Glomerular endothelial cell (primary cell): ENCODE measurements at regions not wholly inside any gene's neighbourhood (a gene's known extent, or its start where the extent isn't known, plus 50 kb on each side); places are given as distances from the start of the nearest gene placed in this dataset.
"Not testable (repeated sequence)": the region's sequence is repeated elsewhere in the genome, so short reads cannot be mapped to it uniquely, and the experiment has no call there.

ENCODE experiments used
- DNase-seq: peaks from one replicate; pipeline ENCODE4 v3.0.0-alpha.2; 2011; ENCODE audit warnings: low read depth, low spot score; ENCODE audit errors: extremely low read depth

DNA sequence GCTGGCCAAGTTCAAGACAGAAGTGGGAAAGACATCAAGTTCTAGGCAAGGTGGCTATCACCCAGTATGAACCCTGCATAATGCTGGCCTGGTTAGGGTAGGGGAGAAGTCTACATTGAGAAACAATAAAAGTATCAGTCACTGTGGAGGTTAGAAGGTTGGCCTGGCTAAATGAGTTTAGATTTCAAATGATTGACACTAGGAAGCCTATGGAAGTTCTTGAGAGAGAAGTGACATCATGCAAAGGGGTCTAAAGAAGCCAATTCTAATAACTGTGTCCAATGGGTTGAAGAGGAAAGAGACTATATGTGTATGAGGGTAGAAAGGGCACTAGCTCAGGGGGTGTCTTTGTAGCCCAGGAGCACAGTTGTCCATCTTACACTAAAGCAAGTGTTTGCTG is 98.5 kb upstream of the MBIP start:
- no peak for DNase-seq

DNA sequence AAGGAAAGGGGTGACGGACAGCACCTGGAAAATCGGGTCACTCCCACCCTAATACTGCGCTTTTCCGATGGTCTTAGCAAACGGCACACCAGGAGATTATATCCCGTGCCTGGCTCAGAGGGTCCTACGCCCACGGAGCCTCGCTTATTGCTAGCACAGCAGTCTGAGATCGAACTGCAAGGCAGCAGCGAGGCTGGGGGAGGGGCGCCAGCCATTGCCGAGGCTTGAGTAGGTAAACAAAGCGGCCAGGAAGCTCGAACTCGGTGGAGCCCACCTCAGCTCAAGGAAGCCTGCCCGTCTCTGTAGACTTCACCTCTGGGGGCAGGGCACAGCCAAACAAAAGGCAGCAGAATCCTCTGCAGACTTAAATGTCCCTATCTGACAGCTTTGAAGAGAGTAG is 91.5 kb upstream of the MBIP start:
- DNase-seq, result not testable (repeated sequence)

DNA sequence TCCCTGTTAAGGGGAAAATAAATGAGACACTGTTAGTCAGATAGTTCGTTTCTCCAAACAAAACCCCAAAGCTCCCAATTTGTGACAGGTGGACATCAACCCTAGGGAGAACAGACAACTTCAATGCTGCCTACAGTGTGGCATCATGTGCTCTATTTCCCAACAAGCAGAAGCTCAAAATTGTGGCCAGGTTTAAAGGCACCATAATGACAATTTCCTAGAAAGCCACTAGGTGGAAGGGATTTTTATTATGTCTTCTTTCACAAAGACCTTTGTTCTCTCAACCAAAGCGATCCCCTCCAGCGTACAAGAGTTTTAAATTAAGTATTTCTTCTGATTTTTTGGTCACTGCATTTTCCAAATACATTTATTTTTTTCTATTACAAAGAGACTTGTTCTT is 88.0 kb upstream of the MBIP start:
- no peak for DNase-seq

DNA sequence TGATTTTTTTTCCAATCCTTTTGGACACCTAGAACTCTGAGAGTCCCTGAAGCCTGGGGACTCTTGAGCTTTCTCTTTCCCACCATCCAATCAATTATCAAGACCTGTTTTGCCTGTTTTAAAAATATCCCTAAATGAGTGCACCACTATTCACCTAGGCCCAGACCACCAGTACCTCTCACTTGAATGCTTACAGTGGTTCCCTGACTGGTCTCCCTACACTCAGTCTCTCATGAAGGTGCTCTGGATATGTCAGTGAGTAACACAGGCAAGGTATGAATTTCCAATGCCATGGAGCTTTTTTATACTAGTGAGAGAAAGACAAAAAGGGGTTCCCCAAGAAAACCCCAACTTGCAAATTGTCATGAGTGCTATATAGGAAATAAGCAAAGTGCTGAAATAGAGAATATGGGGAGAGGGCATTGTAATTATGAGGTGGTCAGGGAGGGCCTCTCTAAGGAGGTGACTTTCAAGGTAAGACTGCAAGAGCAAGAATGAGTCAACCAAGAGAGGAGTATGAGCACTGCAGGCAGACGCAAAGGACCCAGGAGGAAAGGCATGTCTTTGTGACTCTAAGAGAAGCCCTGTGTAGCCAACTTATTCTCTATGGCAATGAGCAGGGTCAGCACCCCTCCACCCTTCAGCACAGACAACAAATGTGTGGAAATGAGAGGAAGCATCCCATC is 85.3 kb upstream of the MBIP start:
- DNase-seq, result no peak

GRCh38 chr14:36402867-36403266 is 82.4 kb upstream of the MBIP start:
- no peak for DNase-seq

DNA sequence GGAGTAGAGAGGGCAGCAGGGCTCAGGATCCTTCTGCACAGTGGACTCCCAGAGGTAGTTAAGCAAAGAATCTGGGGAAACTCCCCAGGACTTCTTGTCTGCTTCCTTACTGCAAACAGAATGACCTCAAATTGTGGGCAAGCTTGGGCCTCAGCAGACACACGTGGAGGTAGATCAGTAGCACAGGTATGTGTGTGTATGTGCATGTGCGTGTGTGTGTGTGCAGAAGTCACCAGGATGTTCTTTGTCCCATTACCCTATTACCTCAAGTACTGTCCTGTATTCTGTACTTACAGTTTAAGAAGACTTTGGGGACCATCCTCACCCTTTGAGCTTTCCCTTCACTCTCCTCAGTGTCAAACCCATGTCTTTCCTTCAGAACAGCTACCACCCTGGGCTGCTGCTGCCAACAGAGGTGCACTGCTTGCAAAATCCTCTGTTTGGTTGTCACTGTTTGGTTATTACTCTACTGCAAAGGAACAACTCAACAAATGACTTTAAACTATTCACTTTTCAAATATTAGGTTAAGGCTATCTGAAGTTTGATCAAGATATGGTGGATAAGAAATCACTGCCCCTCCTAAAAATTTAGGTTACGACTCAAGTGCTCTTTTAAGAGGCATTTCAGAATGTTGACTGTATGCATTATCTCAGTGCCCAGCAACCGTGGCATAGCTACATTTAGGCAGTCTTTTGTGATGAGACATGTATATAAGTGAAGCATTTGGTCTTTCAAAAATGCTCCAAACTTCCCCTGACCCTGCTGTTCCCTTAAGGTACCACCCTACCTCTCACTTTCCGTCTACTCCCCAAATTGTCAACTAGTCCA is 78.2 kb upstream of the MBIP start:
- no peak for DNase-seq

DNA sequence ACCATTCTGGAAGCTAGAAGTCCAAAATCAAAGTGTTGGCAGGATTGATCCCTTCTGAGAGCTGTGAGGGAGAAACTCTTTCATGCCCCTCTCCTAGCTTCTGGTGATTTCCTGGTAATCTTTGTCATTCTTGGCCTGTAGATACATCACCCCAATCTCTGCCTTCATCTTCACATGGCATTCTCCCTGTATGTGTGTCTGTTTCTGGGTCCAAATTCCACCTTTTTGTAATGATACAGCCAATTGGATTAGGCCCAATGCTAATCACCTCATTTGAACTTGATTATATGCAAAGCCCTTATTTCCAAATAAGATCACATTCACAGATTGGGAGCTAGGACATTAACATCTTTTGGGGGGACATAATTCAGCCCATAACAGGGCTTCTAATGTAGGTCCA is 76.9 kb upstream of the MBIP start:
- no peak for DNase-seq

DNA sequence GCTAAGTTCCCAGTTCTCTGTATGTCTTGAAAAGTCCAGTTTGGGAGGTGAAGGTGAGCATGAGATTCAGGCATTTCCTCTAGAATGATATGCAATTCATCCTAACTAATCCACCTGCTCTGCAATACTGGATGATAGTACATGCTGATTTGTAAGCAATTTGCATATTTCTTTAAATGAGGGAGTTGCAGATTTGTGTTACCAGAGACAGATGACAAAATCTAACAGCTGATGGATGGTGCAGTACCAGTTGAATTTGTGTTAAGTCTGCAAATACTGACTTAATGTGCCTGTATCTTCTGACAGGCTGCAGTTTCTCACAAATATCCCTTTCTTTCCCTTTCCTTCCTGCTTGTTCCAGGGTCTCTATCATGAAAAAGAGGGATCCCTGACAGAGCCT is 76.4 kb upstream of the MBIP start:
- DNase-seq, result no peak

- no peak for DNase-seq
These were observed 74.2 kb upstream of the MBIP start for GRCh38 chr14:36394593-36394992.

DNA sequence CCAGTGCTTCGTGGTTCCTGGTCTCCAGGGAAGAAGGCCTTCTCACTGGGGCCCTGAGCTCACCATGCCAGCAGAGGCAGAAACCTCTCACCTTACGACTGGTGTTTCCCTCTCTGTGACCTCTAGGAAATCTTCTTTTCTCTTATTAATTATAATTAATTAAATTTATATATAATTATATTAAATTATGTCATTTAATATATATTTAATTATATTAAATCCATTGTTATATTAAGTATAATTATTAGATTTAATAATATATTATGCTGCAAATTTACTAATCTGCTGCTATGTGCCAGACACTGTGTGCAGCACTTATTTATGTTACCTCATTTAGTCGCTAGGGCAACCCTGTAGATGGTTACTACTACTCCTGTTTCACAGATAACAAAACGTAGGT is 70.3 kb upstream of the MBIP start:
- DNase-seq, result no peak

DNA sequence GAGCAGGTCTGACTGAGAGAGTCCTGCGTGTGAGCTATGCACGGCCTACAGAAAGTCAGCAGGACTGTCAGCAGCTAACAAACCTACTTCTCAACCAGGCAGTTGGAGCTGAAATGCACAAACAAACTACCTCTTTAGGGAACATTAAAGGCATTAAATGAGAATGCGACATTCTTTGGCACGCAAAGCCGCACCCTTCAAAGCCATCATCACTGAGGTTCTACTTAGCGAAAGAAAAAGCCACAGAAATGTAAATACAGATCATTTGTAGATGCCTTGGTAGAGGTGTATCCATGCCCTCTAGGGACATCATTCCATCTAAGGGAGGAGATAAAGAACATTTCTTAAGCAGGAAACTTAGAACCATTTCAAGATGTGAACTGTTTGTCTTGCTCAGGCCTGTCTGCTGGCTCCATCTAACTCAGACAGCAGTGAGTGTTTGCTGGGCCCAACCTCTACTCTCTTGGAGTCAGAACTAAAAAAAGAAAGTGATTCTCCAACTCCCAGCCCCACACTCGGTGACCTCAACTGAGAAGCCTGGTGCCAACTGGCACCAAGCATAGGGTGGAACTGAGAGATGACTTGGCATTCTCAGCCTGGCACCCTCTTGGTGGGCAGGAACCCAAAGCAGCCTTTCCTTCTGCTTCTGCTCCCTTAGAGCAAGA is 63.5 kb upstream of the MBIP start:
- DNase-seq, result no peak

- DNase-seq, result peak; percentile 52
These were observed 53.7 kb upstream of the MBIP start for GRCh38 chr14:36373982-36374673.
